GM13977 (cell line): ENCODE measurements at regions not wholly inside any gene's neighbourhood (a gene's known extent, or its start where the extent isn't known, plus 50 kb on each side); places are given as distances from the start of the nearest gene placed in this dataset.

Experiments used
- DNase-seq: peaks from one replicate; pipeline ENCODE4 v3.0.0; 2012; ENCODE audit warnings: low spot score
- CTCF ChIP-seq: IDR thresholded peaks from 2 replicates; pipeline ENCODE4 v1.5.1; 2012; ENCODE audit warnings: mild to moderate bottlenecking, control low read depth; ENCODE audit not compliant: insufficient read depth; ENCODE audit errors: extremely low read depth, missing control alignments
- in situ Hi-C: fragments of 300-500 bp; cut with MboI; formaldehyde crosslinking; loops from one replicate; pipeline ENCODE4 v1.12.0; 2022; ENCODE audit warnings: low sequenced_read_pairs, low pct_unique_long_range_greater_than_20kb, mixed read lengths, inconsistent platforms; ENCODE audit not compliant: unreplicated experiment

GRCh38 chr16:47834485-47835024 lies 321.2 kb downstream of the ABCC12 start:
- in situ Hi-C loops: no loop called here
- TF ChIP-seq CTCF: no peak
- no peak for DNase-seq

DNA sequence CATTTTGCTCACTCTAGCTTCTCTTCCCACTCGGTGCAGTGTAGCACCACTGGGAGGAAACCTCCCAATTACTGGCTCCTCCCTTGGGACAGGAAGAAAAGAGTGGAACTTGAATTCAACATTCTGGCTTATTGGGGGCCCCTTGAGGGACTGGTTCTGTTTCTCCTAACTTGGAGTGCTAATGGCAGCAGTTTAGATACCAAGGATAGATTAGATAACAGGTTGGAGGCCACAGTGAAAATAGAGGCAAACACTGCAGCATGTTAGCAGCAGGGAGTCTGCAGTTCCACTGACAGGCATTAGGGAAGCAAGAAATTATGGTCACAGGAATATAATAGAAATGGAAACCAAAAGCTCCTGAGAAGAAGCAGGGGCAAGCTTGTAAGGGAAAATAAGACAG lies 322.0 kb downstream of the ABCC12 start:
- TF ChIP-seq CTCF: no peak
- DNase-seq: no peak
- in situ Hi-C loops: no loop called here

- in situ Hi-C loops: no loop called here
- no peak for DNase-seq
Measured at GRCh38 chr16:47829850-47830600, 325.8 kb downstream of the ABCC12 start.

GRCh38 chr16:47826070-47826469 lies 329.7 kb downstream of the ABCC12 start:
- DNase-seq: no peak
- in situ Hi-C loops: no loop called here
- TF ChIP-seq CTCF: no peak

More at GRCh38 chr16:47829850-47830600, 325.8 kb downstream of the ABCC12 start:
- no peak for TF ChIP-seq CTCF

DNA sequence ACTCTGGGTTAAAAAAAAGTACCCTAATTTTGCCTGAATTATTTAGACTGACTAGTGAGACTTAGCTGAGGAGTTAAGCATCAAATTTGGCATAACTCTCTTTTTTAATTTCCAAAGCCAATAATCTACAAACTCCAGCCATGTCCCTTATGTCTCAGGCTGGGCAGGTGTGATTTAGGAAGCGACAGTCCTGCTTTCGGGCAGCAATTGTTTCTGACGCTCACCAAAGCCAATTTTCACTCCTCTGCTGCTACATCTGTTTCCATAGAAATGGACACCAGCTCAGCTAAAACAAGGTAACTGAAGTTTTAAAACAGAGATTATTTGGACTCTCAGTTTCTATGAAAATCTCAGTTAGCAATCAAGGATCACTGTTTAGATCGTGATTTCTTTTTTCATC lies 338.7 kb downstream of the ABCC12 start:
- TF ChIP-seq CTCF: no peak
- DNase-seq: no peak
- in situ Hi-C loops: no loop called here

- DNase-seq: no peak
- in situ Hi-C loops: no loop called here
- TF ChIP-seq CTCF: no peak
Measured at GRCh38 chr16:47816511-47816910, 339.3 kb downstream of the ABCC12 start.
